SK-N-SH treated with all-trans-retinoic acid at 6 μM for 48 hours (cell line): ENCODE measurements at regions not wholly inside any gene's neighbourhood (a gene's known extent, or its start where the extent isn't known, plus 50 kb on each side); places are given as distances from the start of the nearest gene placed in this dataset.

Experiments
- SNAI2 ChIP-seq: fragments of 250-450 bp; sonication (Bioruptor Pico); IDR thresholded peaks from 2 replicates; pipeline ENCODE4 v1.5.0; 2020; ENCODE audit warnings: mild to moderate bottlenecking, moderate library complexity
- TOX ChIP-seq: fragments of 250-450 bp; sonication (Bioruptor Pico); IDR thresholded peaks from 2 replicates; pipeline ENCODE4 v1.8.0; 2021; ENCODE audit warnings: mild to moderate bottlenecking, moderate library complexity, borderline replicate concordance
- ZFP3 ChIP-seq: fragments of 250-450 bp; sonication (Bioruptor Pico); IDR thresholded peaks from 2 replicates; pipeline ENCODE4 v1.5.0; 2020; ENCODE audit warnings: mild to moderate bottlenecking, moderate library complexity

DNA sequence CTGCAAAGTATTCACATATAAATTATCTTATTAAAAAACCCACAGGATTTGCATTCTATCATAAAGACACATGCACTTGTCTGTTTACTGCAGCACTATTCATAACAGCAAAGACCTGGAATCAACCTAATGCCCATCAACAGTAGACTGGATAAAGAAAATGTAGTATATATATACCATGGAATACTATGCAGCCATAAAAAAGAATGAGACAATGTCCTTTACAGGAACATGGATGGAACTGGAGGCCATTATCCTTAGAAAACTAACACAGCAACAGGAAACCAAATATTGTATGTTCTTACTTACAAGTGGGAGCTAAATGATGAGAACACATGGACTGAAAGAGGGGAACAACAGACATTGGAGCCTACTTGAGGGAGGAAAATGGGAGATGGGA is 97.0 kb downstream of the FAM217A start:
- TF ChIP-seq ZFP3 (no peak), TOX (no peak), SNAI2 (CRISPR knock-in tag) (no peak)
